ENCODE measurements at regions not wholly inside any gene's neighbourhood (a gene's known extent, or its start where the extent isn't known, plus 50 kb on each side); places are given as distances from the start of the nearest gene placed in this dataset.
"Not testable (repeated sequence)": the region's sequence is repeated elsewhere in the genome, so short reads cannot be mapped to it uniquely, and the experiment has no call there.

- no peak for DNase-seq (ENCODE audit: low spot score)
These were observed 384.5 kb downstream of the SEC23A start for GRCh38 chr14:38718519-38718918.

GRCh38 chr14:38716926-38717325 is 386.1 kb downstream of the SEC23A start:
- DNase-seq (ENCODE audit: low spot score) = no peak

GRCh38 chr14:38710881-38711280 is 392.2 kb downstream of the SEC23A start:
- DNase-seq (ENCODE audit: low spot score) = no peak

- no peak for DNase-seq (ENCODE audit: low spot score)
These were observed 392.8 kb downstream of the SEC23A start for GRCh38 chr14:38710196-38710595.

- DNase-seq (ENCODE audit: low spot score) = no peak
These were observed 397.8 kb downstream of the SEC23A start for GRCh38 chr14:38705220-38705619.

- no peak for DNase-seq (ENCODE audit: low spot score)
These were observed 398.8 kb downstream of the SEC23A start for GRCh38 chr14:38704220-38704619.

GRCh38 chr14:38696925-38697324 is 406.1 kb downstream of the SEC23A start:
- no peak for DNase-seq (ENCODE audit: low spot score)

- DNase-seq (ENCODE audit: low spot score) = no peak
These were observed 409.6 kb downstream of the SEC23A start for GRCh38 chr14:38693423-38693822.

GRCh38 chr14:38669027-38669426 is 413.1 kb upstream of the CLEC14A start:
- no peak for DNase-seq (ENCODE audit: low spot score)

- no peak for DNase-seq (ENCODE audit: low spot score)
These were observed 407.5 kb upstream of the CLEC14A start for GRCh38 chr14:38663382-38663781.

GRCh38 chr14:38662781-38663180 is 406.9 kb upstream of the CLEC14A start:
- DNase-seq (ENCODE audit: low spot score) = no peak

GRCh38 chr14:38646391-38646790 is 390.5 kb upstream of the CLEC14A start:
- DNase-seq (ENCODE audit: low spot score) = no peak

- not testable (repeated sequence) for DNase-seq (ENCODE audit: low spot score)
These were observed 379.0 kb upstream of the CLEC14A start for GRCh38 chr14:38634913-38635312.

GRCh38 chr14:38629412-38629811 is 373.5 kb upstream of the CLEC14A start:
- no peak for DNase-seq (ENCODE audit: low spot score)

GRCh38 chr14:38627163-38627562 is 371.3 kb upstream of the CLEC14A start:
- DNase-seq (ENCODE audit: low spot score) = no peak

- DNase-seq (ENCODE audit: low spot score) = no peak
These were observed 367.8 kb upstream of the CLEC14A start for GRCh38 chr14:38623661-38624060.

- no peak for DNase-seq (ENCODE audit: low spot score)
These were observed 362.6 kb upstream of the CLEC14A start for GRCh38 chr14:38618514-38618913.

- no peak for DNase-seq (ENCODE audit: low spot score)
These were observed 361.1 kb upstream of the CLEC14A start for GRCh38 chr14:38616959-38617358.

- no peak for DNase-seq (ENCODE audit: low spot score)
These were observed 356.0 kb upstream of the CLEC14A start for GRCh38 chr14:38611928-38612327.

- DNase-seq (ENCODE audit: low spot score) = no peak
These were observed 352.4 kb upstream of the CLEC14A start for GRCh38 chr14:38608244-38608643.

GRCh38 chr14:38605193-38606114 is 349.6 kb upstream of the CLEC14A start:
- DNase-seq (ENCODE audit: low spot score) = no peak

GRCh38 chr14:38600572-38600971 is 344.7 kb upstream of the CLEC14A start:
- not testable (repeated sequence) for DNase-seq (ENCODE audit: low spot score)

GRCh38 chr14:38593476-38593875 is 337.6 kb upstream of the CLEC14A start:
- no peak for DNase-seq (ENCODE audit: low spot score)
